ENCODE measurements at regions not wholly inside any gene's neighbourhood (a gene's known extent, or its start where the extent isn't known, plus 50 kb on each side); places are given as distances from the start of the nearest gene placed in this dataset.

GRCh38 chr6:145327586-145327985 lies 407.7 kb downstream of the EPM2A start:
- no peak for TF ChIP-seq JUND (IDR thresholded peaks at IDR 0.05; ENCODE audit: low read length)
- no peak for TF ChIP-seq BACH1 (IDR thresholded peaks at IDR 0.05; ENCODE audit: low read length)
- TF ChIP-seq CTCF (IDR thresholded peaks at IDR 0.05; ENCODE audit: control extremely low read depth in 1 of 3, insufficient read depth in 1 of 3, low read depth in 1 of 3, low read length in 3 of 3) = no peak
- no peak for TF ChIP-seq MAX (IDR thresholded peaks at IDR 0.05)
- no peak for TF ChIP-seq POLR2AphosphoS5 (IDR thresholded peaks at IDR 0.05; ENCODE audit: low read depth, low read length)
- no peak for TF ChIP-seq RFX5 (IDR thresholded peaks at IDR 0.05; ENCODE audit: borderline replicate concordance, low read depth, low read length)
- TF ChIP-seq KDM1A (IDR thresholded peaks at IDR 0.05; ENCODE audit: borderline replicate concordance, low read length) = no peak
- TF ChIP-seq RBBP5 (IDR thresholded peaks at IDR 0.05; ENCODE audit: borderline replicate concordance, low read depth, low read length) = no peak
- TF ChIP-seq SRF (IDR thresholded peaks at IDR 0.05; ENCODE audit: low read depth, low read length) = no peak
- no peak for TF ChIP-seq MAFK (IDR thresholded peaks at IDR 0.05; ENCODE audit: low read depth, low read length)
- no peak for TF ChIP-seq SIX5 (IDR thresholded peaks at IDR 0.05; ENCODE audit: low read depth, low read length)

All from H1 (cell line).